IMR-90 (cell line): ENCODE measurements at regions not wholly inside any gene's neighbourhood (a gene's known extent, or its start where the extent isn't known, plus 50 kb on each side); places are given as distances from the start of the nearest gene placed in this dataset.

Source experiments
- ATAC-seq: fragments of 200-7000 bp; cut with Tn5 transposase; 2 replicates; pipeline ENCODE4 v1.9.1; 2020; ENCODE audit warnings: low read depth, mild to moderate bottlenecking, moderate library complexity
- BruUV-seq: library from RNA; stranded (reverse); fragments of 400-500 nt; replicated peaks from 2 replicates; lab custom pipeline; 2021; lab: Mats Ljungman, UMichigan
- CTCF ChIA-PET: fragments of 300-600 bp; formaldehyde crosslinking; extraction: SDS; loops from one replicate; lab custom pipeline; 2021; ENCODE audit warnings: antibody characterized with exemption; lab: Yijun Ruan, JAX
- POLR2A ChIA-PET: fragments of 300-600 bp; sonication (Branson Sonifier 250); formaldehyde crosslinking; loops from one replicate; lab custom pipeline; 2022; ENCODE audit warnings: antibody characterized with exemption; ENCODE audit not compliant: unreplicated experiment; lab: Charles Lee
- DNase-seq: peaks from one replicate; pipeline ENCODE4 v3.0.0; 2013
- H2AFZ ChIP-seq: replicated peaks from 2 replicates; pipeline ENCODE3; 2013; ENCODE audit warnings: low read length, mild to moderate bottlenecking; ENCODE audit not compliant: poor library complexity
- H2AK5ac ChIP-seq: 2 replicates; pipeline ENCODE4 v1.6.1; 2013; ENCODE audit warnings: low read depth, low read length, inconsistent platforms
- H2AK9ac ChIP-seq: replicated peaks from 2 replicates; pipeline ENCODE3; 2013; ENCODE audit warnings: mild to moderate bottlenecking, low read depth, low read length, moderate library complexity; ENCODE audit not compliant: poor library complexity
- H2BK120ac ChIP-seq: 2 replicates; pipeline ENCODE4 v1.6.1; 2013; ENCODE audit warnings: low read depth, low read length, inconsistent platforms
- H2BK15ac ChIP-seq: 3 replicates; pipeline ENCODE4 v1.6.1; 2013; ENCODE audit warnings: low read depth, low read length, inconsistent platforms
- H2BK20ac ChIP-seq: 2 replicates; pipeline ENCODE4 v1.6.1; 2013; ENCODE audit warnings: low read depth, mild to moderate bottlenecking, inconsistent platforms, low read length, moderate library complexity
- H2BK5ac ChIP-seq: 2 replicates; pipeline ENCODE4 v1.6.1; 2013; ENCODE audit warnings: mild to moderate bottlenecking, low read depth, low read length, inconsistent platforms; ENCODE audit not compliant: poor library complexity, severe bottlenecking
- H3K14ac ChIP-seq: replicated peaks from 2 replicates; pipeline ENCODE4 v1.6.1; 2013; ENCODE audit warnings: low read depth, low read length, inconsistent platforms
- H3K18ac ChIP-seq: 2 replicates; pipeline ENCODE4 v1.6.1; 2013; ENCODE audit warnings: low read depth, low read length, control low read depth
- H3K23ac ChIP-seq: 2 replicates; pipeline ENCODE4 v1.6.1; 2013; ENCODE audit warnings: low read depth, low read length, inconsistent platforms
- H3K27ac ChIP-seq: 2 replicates; pipeline ENCODE4 v1.5.1; 2013; ENCODE audit warnings: mild to moderate bottlenecking, control low read depth, low read length; ENCODE audit not compliant: insufficient read depth
- H3K27me3 ChIP-seq: 2 replicates; pipeline ENCODE4 v1.6.1; 2013; ENCODE audit warnings: low read length; ENCODE audit not compliant: control insufficient read depth, insufficient read depth
- H3K36me3 ChIP-seq: 2 replicates; pipeline ENCODE4 v1.6.1; 2013; ENCODE audit warnings: low read length, mixed read lengths; ENCODE audit not compliant: control insufficient read depth, insufficient read depth
- H3K4ac ChIP-seq: 2 replicates; pipeline ENCODE4 v1.6.1; 2013; ENCODE audit warnings: low read depth, low read length, inconsistent platforms
- H3K4me1 ChIP-seq: 2 replicates; pipeline ENCODE4 v1.6.1; 2013; ENCODE audit warnings: low read length, mixed read lengths; ENCODE audit not compliant: control insufficient read depth, insufficient read depth
- H3K4me2 ChIP-seq: 2 replicates; pipeline ENCODE4 v1.6.1; 2013; ENCODE audit warnings: low read depth, mild to moderate bottlenecking, control low read depth, low read length, moderate library complexity
- H3K4me3 ChIP-seq: 2 replicates; pipeline ENCODE4 v1.5.1; 2013; ENCODE audit warnings: low read depth, mild to moderate bottlenecking, control low read depth, low read length, moderate library complexity; ENCODE audit not compliant: insufficient read depth
- H3K56ac ChIP-seq: 2 replicates; pipeline ENCODE4 v1.6.1; 2013; ENCODE audit warnings: low read length, inconsistent platforms; ENCODE audit not compliant: insufficient read depth; ENCODE audit errors: extremely low read depth
- H3K79me1 ChIP-seq, 2 experiments: 2 replicates each; pipeline ENCODE4 v1.6.1; 2013; ENCODE audit warnings: low read length in 2 of 2, inconsistent platforms in 1 of 2, low read depth in 1 of 2
- H3K9ac ChIP-seq: 2 replicates; pipeline ENCODE4 v1.6.1; 2013; ENCODE audit warnings: low read depth, low read length, control low read depth
- H3K9me1 ChIP-seq: 2 replicates; pipeline ENCODE4 v1.6.1; 2013; ENCODE audit warnings: low read length, inconsistent platforms; ENCODE audit not compliant: insufficient read depth
- H3K9me3 ChIP-seq: 2 replicates; pipeline ENCODE4 v1.6.1; 2013; ENCODE audit warnings: low read length; ENCODE audit not compliant: control insufficient read depth, insufficient read depth
- H4K20me1 ChIP-seq: 2 replicates; pipeline ENCODE4 v1.6.1; 2013; ENCODE audit warnings: low read length, inconsistent platforms; ENCODE audit not compliant: insufficient read depth
- H4K5ac ChIP-seq: 2 replicates; pipeline ENCODE4 v1.6.1; 2013; ENCODE audit warnings: mild to moderate bottlenecking, low read depth, low read length, control low read depth
- H4K8ac ChIP-seq, 2 experiments: 2 replicates each; pipeline ENCODE4 v1.6.1; 2013; ENCODE audit warnings: low read depth in 2 of 2, low read length in 2 of 2, control low read depth in 1 of 2, inconsistent platforms in 1 of 2
- H4K91ac ChIP-seq: 2 replicates; pipeline ENCODE4 v1.6.1; 2013; ENCODE audit warnings: low read depth, low read length, inconsistent platforms; ENCODE audit not compliant: insufficient read depth
- POLR2A ChIP-seq: IDR thresholded peaks from 2 replicates; pipeline ENCODE4 v1.6.1; 2012; ENCODE audit warnings: mild to moderate bottlenecking, low read depth, low read length
- RFX5 ChIP-seq: IDR thresholded peaks from 2 replicates; pipeline ENCODE4 v1.8.0; 2012; ENCODE audit warnings: low read depth, mild to moderate bottlenecking, low read length, moderate library complexity
- WGBS, 2 experiments: methylation state at CpG; one replicate each; pipeline versions ENCODE4 v1.1.5 to v1.1.7; 2013; ENCODE audit warnings: missing lambda C conversion rate in 2 of 2; ENCODE audit not compliant: insufficient read length in 1 of 2; ENCODE audit errors: extremely low coverage in 2 of 2; 5-methylcytosine and 5-hydroxymethylcytosine counted together
- dilution Hi-C: fragments of 300-500 bp; cut with HindIII; formaldehyde crosslinking; loops from one replicate; pipeline ENCODE4 v1.14.3; 2018; ENCODE audit warnings: low sequenced_read_pairs; ENCODE audit not compliant: unreplicated experiment
- in situ Hi-C: fragments of 300-500 bp; cut with MboI; formaldehyde crosslinking; loops from 3 replicates; pipeline ENCODE4 v1.14.3; 2019; ENCODE audit warnings: low sequenced_read_pairs, inconsistent platforms, mixed read lengths
- intact Hi-C: fragments of 100-400 bp; cut with micrococcal nuclease; formaldehyde crosslinking; loops from 2 replicates; pipeline ENCODE4 v1.10.0; 2022
- TF ChIP-seq, protein P1 (sequence below): fragments of 150-350 bp; IDR thresholded peaks from 2 replicates; pipeline ENCODE4 v1.6.1; 2016; ENCODE audit warnings: low read depth, mild to moderate bottlenecking, low read length, moderate library complexity, borderline replicate concordance

DNA sequence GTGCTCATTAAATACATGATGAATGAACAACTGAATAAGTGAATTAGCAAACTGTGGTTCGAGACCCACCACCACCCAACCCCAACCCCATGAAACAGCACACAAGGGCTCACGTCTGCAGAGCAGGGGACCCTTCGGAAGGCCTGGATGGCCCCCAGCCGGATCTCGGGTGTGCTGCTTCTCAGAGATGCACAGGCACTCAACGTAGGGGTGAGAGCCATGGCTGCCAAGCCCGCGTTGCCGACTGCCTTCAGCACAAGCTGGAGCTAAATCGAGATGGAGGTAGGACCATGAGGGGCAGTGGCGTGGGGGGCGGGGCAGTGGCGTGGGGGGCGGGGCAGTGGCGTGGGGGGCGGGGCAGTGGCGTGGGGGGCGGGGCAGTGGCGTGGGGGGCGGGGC lies 93.2 kb downstream of the LITAF start:
- Histone ChIP-seq H3K36me3 (no peaks in the 10 kb centered on the region), H3K4me1 (peaks cover 18% of the 10 kb centered on the region), H2AK5ac (no peak overlapping the region), H2BK20ac (no peak overlapping the region), H3K79me1 (peaks cover 0 to 3% of the 10 kb centered on the region in 2 experiments; a peak in 1 of 4 replicates), H3K4me2 (no peak overlapping the region), H4K5ac (no peak overlapping the region), H2BK15ac (no peak overlapping the region), H2BK120ac (no peak overlapping the region), H3K4me3 (no peak overlapping the region), H3K4ac (no peak overlapping the region), H3K9ac (no peak overlapping the region), H3K14ac (no peak overlapping the region), H4K8ac (no peak overlapping the region), H2AFZ (no peak overlapping the region), H3K18ac (no peak overlapping the region), H2AK9ac (no peak overlapping the region), H2BK5ac (no peak overlapping the region), H4K20me1 (no peaks in the 10 kb centered on the region), H3K27me3 (no peaks in the 10 kb centered on the region), H3K23ac (no peak overlapping the region), H3K56ac (no peak overlapping the region), H3K9me1 (peaks cover 14% of the 10 kb centered on the region), H3K27ac (no peak overlapping the region), H3K9me3 (peaks cover 5% of the 10 kb centered on the region; the same call in 1 of the 2 replicates), H4K91ac (no peak overlapping the region)
- DNase-seq (no peak), ATAC-seq (no peak)
- ChIA-PET CTCF (no interaction called here), POLR2A (no interaction called here)
- TF ChIP-seq RFX5 (no peak), POLR2A (no peak)
- TF ChIP-seq, protein P1, sequence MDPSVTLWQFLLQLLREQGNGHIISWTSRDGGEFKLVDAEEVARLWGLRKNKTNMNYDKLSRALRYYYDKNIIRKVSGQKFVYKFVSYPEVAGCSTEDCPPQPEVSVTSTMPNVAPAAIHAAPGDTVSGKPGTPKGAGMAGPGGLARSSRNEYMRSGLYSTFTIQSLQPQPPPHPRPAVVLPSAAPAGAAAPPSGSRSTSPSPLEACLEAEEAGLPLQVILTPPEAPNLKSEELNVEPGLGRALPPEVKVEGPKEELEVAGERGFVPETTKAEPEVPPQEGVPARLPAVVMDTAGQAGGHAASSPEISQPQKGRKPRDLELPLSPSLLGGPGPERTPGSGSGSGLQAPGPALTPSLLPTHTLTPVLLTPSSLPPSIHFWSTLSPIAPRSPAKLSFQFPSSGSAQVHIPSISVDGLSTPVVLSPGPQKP = no peak
- in situ Hi-C loops (no loop called here), intact Hi-C loops (no loop called here), dilution Hi-C loops (no loop called here)
- WGBS, 2 experiments = 100% methylated on average over 1 of the region's 20 CpGs; no CpG with 5 or more reads in 1 of the 2 experiments
- no TSS peak for BruUV-seq
